Rectal smooth muscle tissue (tissue), 1 donor: ENCODE measurements at regions not wholly inside any gene's neighbourhood (a gene's known extent, or its start where the extent isn't known, plus 50 kb on each side); places are given as distances from the start of the nearest gene placed in this dataset.
"Not testable (repeated sequence)": the region's sequence is repeated elsewhere in the genome, so short reads cannot be mapped to it uniquely, and the experiment has no call there.

Experiments
- H3K27ac ChIP-seq: one replicate; pipeline ENCODE4 v1.7.0; 2013; ENCODE audit warnings: low read depth, low read length, inconsistent platforms
- H3K27me3 ChIP-seq: one replicate; pipeline ENCODE4 v1.7.0; 2013; ENCODE audit warnings: low read length; ENCODE audit not compliant: control insufficient read depth, insufficient read depth
- H3K36me3 ChIP-seq: one replicate; pipeline ENCODE4 v1.7.0; 2013; ENCODE audit warnings: low read length; ENCODE audit not compliant: control insufficient read depth, insufficient read depth
- H3K4me1 ChIP-seq: one replicate; pipeline ENCODE4 v1.7.0; 2013; ENCODE audit warnings: low read length; ENCODE audit not compliant: control insufficient read depth, insufficient read depth
- H3K4me3 ChIP-seq: one replicate; pipeline ENCODE4 v1.7.0; 2013; ENCODE audit warnings: low read length
- H3K9ac ChIP-seq: one replicate; pipeline ENCODE4 v1.7.0; 2013; ENCODE audit warnings: low read length

GRCh38 chr4:9692791-9693491, 88.5 kb upstream of the DRD5 start:
- H3K9ac ChIP-seq, H3K36me3 ChIP-seq, H3K4me1 ChIP-seq, H3K27ac ChIP-seq, H3K4me3 ChIP-seq, H3K27me3 ChIP-seq: not testable (repeated sequence)

- not testable (repeated sequence) for H3K27me3 ChIP-seq, H3K9ac ChIP-seq, H3K4me3 ChIP-seq, H3K4me1 ChIP-seq, H3K27ac ChIP-seq, H3K36me3 ChIP-seq
Measured at GRCh38 chr4:9694403-9694802, 87.0 kb upstream of the DRD5 start.

GRCh38 chr4:9695994-9696393, 85.4 kb upstream of the DRD5 start:
- H3K27ac ChIP-seq, H3K9ac ChIP-seq, H3K4me1 ChIP-seq, H3K27me3 ChIP-seq, H3K36me3 ChIP-seq, H3K4me3 ChIP-seq: not testable (repeated sequence)

GRCh38 chr4:9696561-9696960, 84.9 kb upstream of the DRD5 start:
- H3K27ac ChIP-seq, H3K4me3 ChIP-seq, H3K36me3 ChIP-seq, H3K4me1 ChIP-seq, H3K9ac ChIP-seq, H3K27me3 ChIP-seq: not testable (repeated sequence)

- H3K9ac ChIP-seq, H3K4me1 ChIP-seq, H3K27ac ChIP-seq, H3K27me3 ChIP-seq, H3K4me3 ChIP-seq, H3K36me3 ChIP-seq: not testable (repeated sequence)
Measured at GRCh38 chr4:9702019-9702418, 79.4 kb upstream of the DRD5 start.

- not testable (repeated sequence) for H3K4me1 ChIP-seq, H3K27ac ChIP-seq, H3K36me3 ChIP-seq, H3K9ac ChIP-seq, H3K27me3 ChIP-seq, H3K4me3 ChIP-seq
Measured at GRCh38 chr4:9702696-9703095, 78.7 kb upstream of the DRD5 start.

GRCh38 chr4:9703391-9703790, 78.0 kb upstream of the DRD5 start:
- no peak overlapping the region for H3K9ac ChIP-seq
- H3K27ac ChIP-seq: no peak overlapping the region
- no peaks in the 10 kb centered on the region for H3K4me1 ChIP-seq
- H3K27me3 ChIP-seq: no peaks in the 10 kb centered on the region
- H3K4me3 ChIP-seq: no peak overlapping the region
- H3K36me3 ChIP-seq: no peaks in the 10 kb centered on the region

- H3K27me3 ChIP-seq, H3K4me3 ChIP-seq, H3K36me3 ChIP-seq, H3K4me1 ChIP-seq, H3K27ac ChIP-seq, H3K9ac ChIP-seq: not testable (repeated sequence)
Measured at GRCh38 chr4:9704126-9704525, 77.3 kb upstream of the DRD5 start.

GRCh38 chr4:9704551-9705332, 76.7 kb upstream of the DRD5 start:
- no peaks in the 10 kb centered on the region for H3K36me3 ChIP-seq
- H3K27ac ChIP-seq: no peak overlapping the region
- no peak overlapping the region for H3K9ac ChIP-seq
- H3K4me3 ChIP-seq: no peak overlapping the region
- no peaks in the 10 kb centered on the region for H3K4me1 ChIP-seq
- H3K27me3 ChIP-seq: no peaks in the 10 kb centered on the region

GRCh38 chr4:9707281-9707680, 74.2 kb upstream of the DRD5 start:
- H3K27me3 ChIP-seq, H3K4me1 ChIP-seq, H3K27ac ChIP-seq, H3K9ac ChIP-seq, H3K36me3 ChIP-seq, H3K4me3 ChIP-seq: not testable (repeated sequence)

GRCh38 chr4:9707936-9708335, 73.5 kb upstream of the DRD5 start:
- not testable (repeated sequence) for H3K27me3 ChIP-seq, H3K4me1 ChIP-seq, H3K27ac ChIP-seq, H3K4me3 ChIP-seq, H3K9ac ChIP-seq, H3K36me3 ChIP-seq

- Histone ChIP-seq H3K27me3 (no peaks in the 10 kb centered on the region), H3K4me1 (no peaks in the 10 kb centered on the region), H3K36me3 (no peaks in the 10 kb centered on the region), H3K4me3 (no peak overlapping the region), H3K9ac (no peak overlapping the region), H3K27ac (no peak overlapping the region)
Measured at GRCh38 chr4:9709724-9710123, 71.7 kb upstream of the DRD5 start.

GRCh38 chr4:9715271-9715670, 66.2 kb upstream of the DRD5 start:
- not testable (repeated sequence) for H3K9ac ChIP-seq, H3K4me1 ChIP-seq, H3K36me3 ChIP-seq, H3K4me3 ChIP-seq, H3K27me3 ChIP-seq, H3K27ac ChIP-seq
